Lower lobe of right lung (tissue), 2 donors: ENCODE measurements at regions not wholly inside any gene's neighbourhood (a gene's known extent, or its start where the extent isn't known, plus 50 kb on each side); places are given as distances from the start of the nearest gene placed in this dataset.

Experiments
- ATAC-seq, 2 donors: fragments of 200-7000 bp; cut with Tn5 transposase; one replicate each; pipeline ENCODE4 v1.9.1; 2020 to 2022; ENCODE audit warnings: mild to moderate bottlenecking in 2 of 2, moderate library complexity in 2 of 2
- DNase-seq: peaks from one replicate; pipeline ENCODE4 v3.0.0-alpha.2; 2020
- H3K27ac ChIP-seq: fragments of 200-600 bp; one replicate; pipeline ENCODE4 v1.8.0; 2022
- H3K27me3 ChIP-seq: fragments of 200-600 bp; one replicate; pipeline ENCODE4 v1.8.0; 2022; ENCODE audit warnings: low read depth
- H3K36me3 ChIP-seq: fragments of 200-600 bp; one replicate; pipeline ENCODE4 v1.8.0; 2022; ENCODE audit warnings: mild to moderate bottlenecking
- H3K4me1 ChIP-seq: fragments of 200-600 bp; one replicate; pipeline ENCODE4 v1.8.0; 2022
- H3K4me3 ChIP-seq: fragments of 200-600 bp; one replicate; pipeline ENCODE4 v1.8.0; 2022; ENCODE audit warnings: mild to moderate bottlenecking
- H3K9me3 ChIP-seq: fragments of 200-600 bp; one replicate; pipeline ENCODE4 v1.8.0; 2022
- intact Hi-C: fragments of 100-400 bp; cut with DNase I; formaldehyde crosslinking; loops from one replicate; pipeline ENCODE4 v1.11.0; 2022
- TF ChIP-seq, protein P1 (sequence below): fragments of 200-600 bp; IDR thresholded peaks from one replicate; pipeline ENCODE4 v1.8.0; 2022; ENCODE audit warnings: antibody characterized with exemption, mild to moderate bottlenecking
- donor health status: DM: no; HTN: yes; CAD: no; lungs with severe emphysema.

DNA sequence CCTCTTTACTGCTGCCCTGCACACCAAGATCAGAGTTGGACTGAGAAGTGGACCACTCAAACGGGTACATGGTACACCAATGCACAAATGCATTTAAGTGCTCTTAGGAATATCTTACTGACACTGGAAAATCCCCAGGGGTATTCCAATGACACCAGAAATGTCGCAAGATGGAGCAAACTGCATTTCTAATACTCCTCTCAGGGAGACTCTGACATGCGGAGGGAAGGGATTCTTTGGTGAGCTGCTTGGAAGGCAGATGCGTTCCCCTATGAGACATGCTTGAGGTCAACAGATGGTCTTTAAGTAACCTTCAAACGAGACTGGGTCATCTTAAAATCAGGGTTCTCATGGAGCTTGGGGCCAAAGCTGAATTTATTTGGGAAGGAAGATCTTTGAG is 521.8 kb upstream of the TCF4 start:
- Histone ChIP-seq H3K27me3 (no peaks in the 10 kb centered on the region), H3K9me3 (no peaks in the 10 kb centered on the region), H3K4me1 (no peaks in the 10 kb centered on the region), H3K27ac (no peak overlapping the region), H3K36me3 (no peaks in the 10 kb centered on the region), H3K4me3 (no peak overlapping the region)
- no peak for ATAC-seq
- intact Hi-C loops, result no loop called here
- TF ChIP-seq, protein P1, sequence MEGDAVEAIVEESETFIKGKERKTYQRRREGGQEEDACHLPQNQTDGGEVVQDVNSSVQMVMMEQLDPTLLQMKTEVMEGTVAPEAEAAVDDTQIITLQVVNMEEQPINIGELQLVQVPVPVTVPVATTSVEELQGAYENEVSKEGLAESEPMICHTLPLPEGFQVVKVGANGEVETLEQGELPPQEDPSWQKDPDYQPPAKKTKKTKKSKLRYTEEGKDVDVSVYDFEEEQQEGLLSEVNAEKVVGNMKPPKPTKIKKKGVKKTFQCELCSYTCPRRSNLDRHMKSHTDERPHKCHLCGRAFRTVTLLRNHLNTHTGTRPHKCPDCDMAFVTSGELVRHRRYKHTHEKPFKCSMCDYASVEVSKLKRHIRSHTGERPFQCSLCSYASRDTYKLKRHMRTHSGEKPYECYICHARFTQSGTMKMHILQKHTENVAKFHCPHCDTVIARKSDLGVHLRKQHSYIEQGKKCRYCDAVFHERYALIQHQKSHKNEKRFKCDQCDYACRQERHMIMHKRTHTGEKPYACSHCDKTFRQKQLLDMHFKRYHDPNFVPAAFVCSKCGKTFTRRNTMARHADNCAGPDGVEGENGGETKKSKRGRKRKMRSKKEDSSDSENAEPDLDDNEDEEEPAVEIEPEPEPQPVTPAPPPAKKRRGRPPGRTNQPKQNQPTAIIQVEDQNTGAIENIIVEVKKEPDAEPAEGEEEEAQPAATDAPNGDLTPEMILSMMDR, result no peak
- DNase-seq, result no peak

DNA sequence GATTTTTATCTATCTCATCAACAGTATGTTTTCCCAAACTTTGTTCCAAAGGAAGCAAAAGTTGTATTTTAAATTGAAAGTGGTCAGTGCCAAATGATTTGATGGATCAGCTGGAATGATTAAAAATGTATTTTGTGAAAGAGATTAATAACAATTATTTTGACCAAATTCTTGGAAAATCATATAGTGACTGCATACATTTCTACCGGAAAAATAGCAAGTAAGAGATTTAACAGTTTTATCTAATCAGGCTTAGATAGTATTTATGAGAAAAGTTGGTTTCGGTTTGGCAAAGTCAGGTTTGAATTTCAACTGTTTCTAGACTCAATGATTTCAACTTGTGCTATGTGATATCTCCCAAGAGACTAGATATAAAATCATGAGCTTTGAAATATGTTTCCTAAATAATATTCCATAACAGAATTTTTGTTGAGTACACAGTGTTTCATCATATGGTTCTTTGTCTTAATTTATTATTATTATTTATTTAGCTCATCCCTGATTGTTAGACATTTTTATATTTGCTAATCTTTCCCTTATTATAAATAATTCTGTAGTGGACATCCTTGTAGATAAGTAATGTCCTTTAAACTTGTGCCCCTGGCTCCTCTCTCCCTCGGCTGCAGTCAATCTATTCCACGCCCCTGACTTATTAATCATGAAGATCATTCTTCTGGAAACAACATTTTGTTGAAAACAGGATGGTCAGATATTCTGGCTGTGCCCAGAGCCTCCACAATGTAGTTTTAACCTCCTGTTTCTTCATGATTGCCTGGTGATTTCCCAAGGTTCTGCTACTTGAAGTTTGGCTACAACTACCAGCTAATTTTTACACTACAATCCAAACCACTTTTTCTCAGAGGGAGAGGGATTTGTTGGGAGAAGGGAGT is 520.7 kb upstream of the TCF4 start:
- Histone ChIP-seq H3K27ac (no peak overlapping the region), H3K4me1 (no peaks in the 10 kb centered on the region), H3K9me3 (no peaks in the 10 kb centered on the region), H3K36me3 (no peaks in the 10 kb centered on the region), H3K4me3 (no peak overlapping the region), H3K27me3 (no peaks in the 10 kb centered on the region)
- TF ChIP-seq, protein P1, result no peak
- no peak for DNase-seq
- intact Hi-C loops, result no loop called here
- ATAC-seq, result no peak

- no peak overlapping the region for H3K27ac ChIP-seq
- intact Hi-C loops, result no loop called here
- TF ChIP-seq, protein P1, result no peak
Observed at GRCh38 chr18:56107821-56108477, 520.0 kb upstream of the TCF4 start.

GRCh38 chr18:56100090-56100722 is 512.2 kb upstream of the TCF4 start:
- no peaks in the 10 kb centered on the region for H3K4me1 ChIP-seq
- TF ChIP-seq, protein P1, result no peak
- ATAC-seq (no peak), DNase-seq (no peak)
- intact Hi-C loops, result no loop called here
- H3K9me3 ChIP-seq, result no peaks in the 10 kb centered on the region
- H3K4me3 ChIP-seq, result no peak overlapping the region
- no peaks in the 10 kb centered on the region for H3K36me3 ChIP-seq
- H3K27me3 ChIP-seq, result no peaks in the 10 kb centered on the region
- no peak overlapping the region for H3K27ac ChIP-seq

More at GRCh38 chr18:56107821-56108477, 520.0 kb upstream of the TCF4 start:
- H3K36me3 ChIP-seq, result no peaks in the 10 kb centered on the region
- no peak overlapping the region for H3K4me3 ChIP-seq
- H3K4me1 ChIP-seq, result no peaks in the 10 kb centered on the region
- no peak for ATAC-seq
- no peak for DNase-seq
- H3K27me3 ChIP-seq, result no peaks in the 10 kb centered on the region
- no peaks in the 10 kb centered on the region for H3K9me3 ChIP-seq

DNA sequence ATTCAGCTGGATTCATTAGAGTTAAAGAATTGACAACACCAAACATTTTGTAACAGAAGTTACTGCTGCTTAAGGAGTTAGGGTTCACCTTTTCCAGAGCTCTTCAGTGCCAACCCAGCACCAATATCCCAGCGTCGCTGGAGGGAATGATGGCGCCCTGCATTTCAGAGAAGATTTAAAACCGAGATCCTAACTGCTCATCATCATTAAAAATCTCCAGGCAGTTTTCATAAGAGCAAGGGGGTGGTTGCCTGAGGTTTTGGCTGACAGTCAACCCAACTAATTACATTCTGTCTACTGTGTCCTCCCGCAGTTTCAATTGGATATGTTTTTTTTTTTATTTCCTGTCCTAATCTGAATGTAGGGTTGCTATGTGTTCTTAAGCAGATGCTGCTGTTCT is 509.6 kb upstream of the TCF4 start:
- Histone ChIP-seq H3K27ac (no peak overlapping the region), H3K27me3 (no peaks in the 10 kb centered on the region), H3K36me3 (no peaks in the 10 kb centered on the region), H3K4me3 (no peak overlapping the region), H3K9me3 (no peaks in the 10 kb centered on the region), H3K4me1 (no peaks in the 10 kb centered on the region)
- ATAC-seq (no peak), DNase-seq (no peak)
- intact Hi-C loops, result no loop called here
- TF ChIP-seq, protein P1, result no peak
